Stimulated activated CD4-positive, alpha-beta T cell treated with anti-CD3 and anti-CD28 coated beads, TNF-alpha, amount 100 ng/mL, for 1 hour (primary cell): ENCODE measurements at regions not wholly inside any gene's neighbourhood (a gene's known extent, or its start where the extent isn't known, plus 50 kb on each side); places are given as distances from the start of the nearest gene placed in this dataset.

Experiments used
- DNase-seq, 3 donors: peaks; one replicate each; pipeline ENCODE4 v3.0.0-alpha.2; 2020; ENCODE audit warnings: low read depth in 3 of 3, low spot score in 1 of 3

- no peak for DNase-seq
Measured at GRCh38 chr3:82942041-82942440, 1180.6 kb upstream of the GBE1 start.

GRCh38 chr3:82940124-82940523, 1178.7 kb upstream of the GBE1 start:
- no peak for DNase-seq

- DNase-seq: no peak
Measured at GRCh38 chr3:82939491-82940097, 1178.1 kb upstream of the GBE1 start.

- DNase-seq: no peak
Measured at GRCh38 chr3:82938821-82939328, 1177.4 kb upstream of the GBE1 start.

- DNase-seq: no peak
Measured at GRCh38 chr3:82927309-82928253, 1166.1 kb upstream of the GBE1 start.

GRCh38 chr3:82891028-82891427, 1129.6 kb upstream of the GBE1 start:
- no peak for DNase-seq

- DNase-seq: no peak
Measured at GRCh38 chr3:82883072-82883471, 1121.6 kb upstream of the GBE1 start.

GRCh38 chr3:82875401-82875800, 1114.0 kb upstream of the GBE1 start:
- no peak for DNase-seq

- DNase-seq: no peak
Measured at GRCh38 chr3:82839871-82840270, 1078.4 kb upstream of the GBE1 start.

GRCh38 chr3:82834098-82834497, 1072.7 kb upstream of the GBE1 start:
- no peak for DNase-seq

GRCh38 chr3:82824491-82824890, 1063.0 kb upstream of the GBE1 start:
- DNase-seq: no peak

- no peak for DNase-seq
Measured at GRCh38 chr3:82816086-82816485, 1054.6 kb upstream of the GBE1 start.

GRCh38 chr3:82815417-82816058, 1054.1 kb upstream of the GBE1 start:
- no peak for DNase-seq

- DNase-seq: no peak
Measured at GRCh38 chr3:82814660-82815059, 1053.2 kb upstream of the GBE1 start.

- no peak for DNase-seq
Measured at GRCh38 chr3:82807781-82808180, 1046.3 kb upstream of the GBE1 start.

GRCh38 chr3:82802501-82802900, 1041.1 kb upstream of the GBE1 start:
- no peak for DNase-seq

- no peak for DNase-seq
Measured at GRCh38 chr3:82800248-82800647, 1038.8 kb upstream of the GBE1 start.

- no peak for DNase-seq
Measured at GRCh38 chr3:82796765-82797164, 1035.3 kb upstream of the GBE1 start.

- no peak for DNase-seq
Measured at GRCh38 chr3:82791241-82791640, 1029.8 kb upstream of the GBE1 start.

- DNase-seq: no peak
Measured at GRCh38 chr3:82790307-82791097, 1029.1 kb upstream of the GBE1 start.

- no peak for DNase-seq
Measured at GRCh38 chr3:82783194-82783593, 1021.7 kb upstream of the GBE1 start.
